Activated T-cell treated with anti-CD3 and anti-CD28 coated beads, Interleukin-2, amount 50 U/mL, for 48 hours (primary cell): ENCODE measurements at regions not wholly inside any gene's neighbourhood (a gene's known extent, or its start where the extent isn't known, plus 50 kb on each side); places are given as distances from the start of the nearest gene placed in this dataset.

Source experiments
- DNase-seq, 2 experiments: peaks; one replicate each; pipeline ENCODE4 v3.0.0-alpha.2; 2020

DNA sequence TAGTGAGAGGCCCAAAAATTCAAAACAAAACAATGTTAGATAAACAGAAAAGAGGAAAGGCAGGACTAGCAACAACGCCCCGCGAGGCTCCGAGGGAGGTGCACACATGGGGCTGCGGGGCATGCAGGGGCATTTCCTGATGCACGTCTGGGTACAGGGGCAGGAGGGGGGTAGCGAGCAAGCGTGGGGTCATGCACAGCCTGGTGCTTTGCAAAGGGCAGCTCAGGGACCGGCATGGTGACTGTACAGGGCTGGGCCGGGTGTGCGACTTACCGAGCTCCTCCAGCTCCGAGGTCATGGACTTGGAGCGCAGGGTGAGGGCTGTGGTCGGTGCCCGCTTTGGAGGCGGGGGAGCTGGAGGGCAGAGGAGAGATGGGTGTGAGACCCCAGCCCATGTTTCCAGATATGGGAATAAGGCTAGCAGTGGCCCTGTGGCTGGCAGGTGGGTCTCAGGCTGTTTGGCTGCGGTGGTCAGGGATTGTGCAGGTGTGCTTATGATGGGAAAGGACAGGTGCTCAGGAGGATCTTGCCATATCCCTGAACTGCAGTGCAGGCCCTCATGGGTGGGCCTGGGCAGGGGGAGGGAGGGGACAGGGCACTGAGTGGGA lies 103.7 kb downstream of the CTTN start:
- no peak for DNase-seq

DNA sequence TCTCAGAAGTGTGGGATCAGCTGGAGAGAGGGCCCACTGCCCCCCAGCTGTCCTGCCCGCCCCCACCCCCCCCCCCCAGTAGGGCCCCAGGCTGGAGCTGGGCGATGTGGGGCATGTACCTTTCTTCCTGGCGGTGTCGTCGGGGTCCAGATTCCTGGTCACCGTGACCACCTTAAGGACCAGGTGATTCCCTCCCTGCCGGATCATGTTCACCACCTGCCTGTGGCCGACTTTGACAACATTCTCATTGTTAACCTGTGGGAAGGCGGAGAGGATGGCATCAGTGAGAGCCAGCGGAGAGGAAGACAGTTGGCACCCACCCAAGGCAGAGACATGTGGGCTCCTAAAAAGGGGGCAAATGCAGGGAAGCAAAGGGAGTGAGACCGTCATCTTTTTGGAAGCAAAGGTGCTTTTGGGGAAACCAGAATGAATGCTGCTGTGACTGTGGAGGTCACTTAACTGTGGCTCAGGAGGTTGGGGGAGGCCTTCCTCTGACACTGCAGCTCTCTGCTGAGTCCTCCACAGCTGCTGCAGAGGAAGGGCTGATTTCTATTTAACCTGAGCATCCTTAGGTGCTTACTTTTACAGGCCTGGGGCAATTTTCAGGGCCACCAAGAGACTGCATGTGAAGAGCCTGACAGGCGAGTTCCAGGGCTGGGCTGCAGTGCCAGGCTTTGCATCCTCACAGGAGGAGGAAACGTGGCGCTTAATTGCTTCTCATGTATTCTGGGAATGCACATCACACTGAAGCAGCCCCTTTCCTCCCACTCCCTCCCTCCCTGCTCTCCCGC lies 104.5 kb downstream of the CTTN start:
- DNase-seq, result no peak

- DNase-seq, result no peak
Observed at GRCh38 chr11:70503468-70504221, 105.3 kb downstream of the CTTN start.

DNA sequence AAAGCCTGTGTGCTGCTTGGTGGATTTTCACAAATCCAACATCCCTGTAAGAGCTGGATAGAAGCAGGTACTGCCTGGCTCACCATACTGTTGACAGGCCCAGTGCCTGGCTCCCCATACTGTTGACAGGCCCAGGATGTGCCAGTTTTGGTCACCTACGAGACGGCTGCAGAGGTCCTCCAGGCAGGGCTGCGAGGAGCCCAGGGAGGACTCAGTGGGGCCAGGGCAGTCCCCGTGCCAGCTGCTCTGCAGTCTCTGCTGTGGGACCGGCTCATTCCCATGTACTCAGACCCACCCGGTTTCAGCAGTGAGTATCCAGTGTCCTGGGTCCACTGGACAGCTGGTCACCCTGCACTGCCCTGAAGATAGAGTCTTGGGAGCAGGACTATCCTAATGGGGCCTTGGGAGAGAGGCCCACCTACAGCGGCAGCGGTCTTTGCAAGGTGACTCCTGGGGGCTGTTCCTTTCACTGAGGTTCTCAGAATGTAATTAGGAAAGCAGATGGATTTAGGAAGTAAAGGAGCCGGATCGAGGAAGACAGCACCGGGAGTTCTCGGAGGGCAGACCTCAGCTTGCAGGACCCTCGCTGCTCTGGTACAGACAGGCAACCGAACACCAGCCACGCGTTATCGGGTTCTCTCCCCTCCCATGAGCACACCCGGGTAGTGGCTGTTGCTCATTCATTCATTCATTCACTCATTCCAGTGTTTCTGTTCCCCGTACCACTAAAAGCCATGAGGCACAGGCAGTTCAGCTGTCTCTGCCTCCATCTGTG lies 106.1 kb downstream of the CTTN start:
- DNase-seq, result no peak

DNA sequence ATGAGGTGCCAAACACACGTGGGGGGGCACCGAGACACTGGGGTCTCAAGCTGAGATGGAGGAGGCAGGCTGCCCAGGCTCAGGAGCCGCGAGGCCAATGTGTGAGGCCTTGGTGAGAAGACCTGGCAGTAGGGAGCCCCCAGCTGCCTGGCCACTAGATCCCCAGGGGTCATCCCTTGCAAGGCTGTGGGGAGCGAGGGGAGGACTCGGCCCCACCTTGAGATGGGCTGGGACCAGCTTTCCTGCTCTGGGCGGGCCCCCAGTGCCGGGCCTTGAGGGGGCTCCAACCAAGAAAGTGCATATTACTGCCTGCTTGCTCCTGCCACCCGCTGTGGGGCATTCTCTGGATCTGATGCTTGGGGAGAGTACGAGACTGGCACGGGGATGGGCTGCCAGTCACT lies 107.0 kb downstream of the CTTN start:
- no peak for DNase-seq

DNA sequence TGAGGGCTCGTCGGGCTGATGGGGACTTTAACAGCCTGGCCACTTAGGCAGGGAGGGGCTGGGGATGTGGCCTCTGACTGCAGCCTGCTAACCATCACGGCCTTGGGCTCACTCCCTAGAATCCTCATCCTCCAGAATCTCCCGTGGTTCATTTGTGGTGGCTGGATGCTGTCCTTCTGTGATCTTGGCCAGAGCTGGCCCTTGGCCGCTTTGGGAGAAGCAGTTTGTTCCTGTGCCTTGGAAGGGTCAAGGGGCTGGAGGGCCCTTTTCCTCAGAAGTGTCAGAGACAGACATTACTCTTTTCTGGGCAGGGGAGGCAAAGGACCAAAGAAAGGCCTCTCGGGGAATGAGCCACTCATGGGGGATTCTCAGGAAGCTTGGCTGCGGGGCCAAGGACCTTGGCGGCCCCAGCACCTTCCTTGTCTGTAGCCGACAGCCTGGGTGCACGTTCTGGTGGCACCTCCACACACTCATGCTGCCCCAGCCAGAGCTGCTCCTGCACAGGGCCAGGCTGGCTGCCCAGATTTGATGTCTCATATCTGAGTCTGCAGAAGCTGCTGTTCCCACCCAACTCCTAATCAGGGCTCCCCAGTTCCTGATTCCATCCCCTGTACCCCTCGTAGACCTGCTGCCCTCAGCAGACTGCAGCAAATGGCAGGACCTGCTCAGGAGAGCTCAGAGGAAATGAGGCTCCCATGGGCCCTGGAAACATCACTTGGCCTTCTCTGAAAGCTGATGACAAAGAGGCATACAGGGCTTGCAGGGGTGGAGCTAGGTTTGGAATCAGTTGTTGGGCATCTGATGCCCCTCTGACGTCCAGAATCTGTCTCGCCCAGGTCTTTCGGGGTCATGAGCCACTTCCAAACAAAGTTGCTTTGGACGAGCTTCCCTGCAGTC lies 107.7 kb downstream of the CTTN start:
- DNase-seq, result no peak

DNA sequence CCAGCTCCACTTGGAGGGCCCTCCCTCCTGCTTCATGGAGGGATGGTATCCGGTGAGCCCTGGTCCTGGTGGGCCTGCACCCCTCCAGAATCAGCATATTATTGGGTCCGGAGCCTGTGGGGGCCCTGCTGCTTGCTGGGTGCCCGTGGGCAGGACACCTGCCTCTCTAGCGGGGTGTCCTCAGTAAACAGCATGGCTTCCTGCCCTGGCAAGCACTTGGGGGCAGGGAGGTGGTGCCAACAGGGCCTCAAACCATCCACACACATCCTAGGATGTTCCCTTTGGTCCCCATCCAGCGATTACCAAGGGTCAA lies 108.3 kb downstream of the CTTN start:
- no peak for DNase-seq

- DNase-seq, result no peak
Observed at GRCh38 chr11:70506986-70507385, 108.7 kb downstream of the CTTN start.

- no peak for DNase-seq
Observed at GRCh38 chr11:70507466-70508230, 109.3 kb downstream of the CTTN start.

DNA sequence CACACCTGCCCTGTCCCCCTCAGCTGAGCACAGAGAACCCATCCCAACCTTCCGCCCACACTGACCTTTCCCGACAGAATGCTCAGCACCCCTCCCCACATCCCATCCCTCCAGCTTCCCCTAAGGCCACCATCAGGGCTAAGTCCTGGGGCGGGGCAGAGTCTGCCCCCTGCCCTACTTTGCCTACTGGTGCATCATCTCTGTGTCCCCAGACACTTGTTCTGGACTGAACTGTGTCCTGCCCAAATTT lies 109.8 kb downstream of the CTTN start:
- DNase-seq, result no peak

DNA sequence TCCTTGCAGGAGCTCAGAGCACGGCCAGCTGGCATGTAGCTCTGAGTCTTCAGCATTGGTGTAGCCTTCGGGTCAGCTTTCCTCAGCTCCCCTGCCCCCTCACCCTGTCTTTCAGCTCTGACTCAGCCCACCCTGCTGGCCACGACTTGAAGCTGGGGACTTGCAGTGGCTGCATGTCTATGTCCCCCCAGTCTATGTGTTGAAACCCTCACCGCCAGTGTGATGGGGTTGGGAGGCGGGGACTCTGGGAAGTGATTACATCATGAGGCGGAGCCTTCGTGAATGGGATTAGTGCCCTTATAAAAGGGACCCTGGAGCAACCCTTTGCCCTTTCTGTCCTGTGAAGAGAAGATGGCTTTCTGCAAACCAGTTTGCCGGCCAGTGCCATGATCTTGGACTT lies 111.1 kb downstream of the CTTN start:
- no peak for DNase-seq

DNA sequence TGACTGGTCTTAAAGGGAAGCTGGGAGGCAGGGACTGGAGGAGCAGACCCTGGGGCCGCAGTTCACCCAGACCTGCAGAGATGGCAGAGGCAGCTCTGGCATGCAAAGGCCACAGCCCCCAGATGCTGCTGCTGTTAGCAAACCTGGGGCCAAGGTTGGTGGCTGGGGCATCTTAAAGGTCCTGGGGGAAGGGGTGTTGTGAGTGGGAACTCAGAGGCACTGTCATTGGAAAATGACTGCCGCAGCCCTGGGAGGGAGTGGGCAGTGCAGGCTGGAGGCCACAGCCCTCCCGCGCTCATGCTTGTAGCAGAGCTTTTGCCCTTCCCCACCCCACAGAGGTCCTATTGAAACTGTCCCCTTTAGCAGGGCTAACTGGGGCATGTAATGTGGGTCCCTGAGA lies 111.8 kb downstream of the CTTN start:
- DNase-seq, result no peak

- DNase-seq, result no peak
Observed at GRCh38 chr11:70510571-70510970, 112.2 kb downstream of the CTTN start.

- DNase-seq, result no peak
Observed at GRCh38 chr11:70511345-70511744, 113.0 kb downstream of the CTTN start.

DNA sequence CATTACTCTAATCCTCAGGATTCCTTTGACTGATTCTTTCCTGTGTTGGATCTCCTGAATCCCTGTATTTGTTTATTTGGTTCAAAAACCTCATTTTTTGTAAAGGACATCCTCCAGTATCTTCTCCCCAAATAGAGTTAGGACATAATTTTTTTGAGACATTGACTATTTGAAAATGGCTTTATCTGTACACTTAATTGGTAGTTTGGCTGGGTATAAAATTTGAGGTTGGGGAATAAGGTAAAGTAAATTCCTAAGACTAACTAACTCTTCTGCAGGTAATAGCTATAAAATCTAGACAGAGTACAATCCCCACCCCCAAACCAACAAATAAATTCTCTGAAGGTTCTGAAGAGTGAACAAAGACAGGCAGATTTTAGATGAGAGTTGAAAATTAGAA lies 114.4 kb downstream of the CTTN start:
- no peak for DNase-seq

- DNase-seq, result no peak
Observed at GRCh38 chr11:70517203-70517602, 118.9 kb downstream of the CTTN start.

DNA sequence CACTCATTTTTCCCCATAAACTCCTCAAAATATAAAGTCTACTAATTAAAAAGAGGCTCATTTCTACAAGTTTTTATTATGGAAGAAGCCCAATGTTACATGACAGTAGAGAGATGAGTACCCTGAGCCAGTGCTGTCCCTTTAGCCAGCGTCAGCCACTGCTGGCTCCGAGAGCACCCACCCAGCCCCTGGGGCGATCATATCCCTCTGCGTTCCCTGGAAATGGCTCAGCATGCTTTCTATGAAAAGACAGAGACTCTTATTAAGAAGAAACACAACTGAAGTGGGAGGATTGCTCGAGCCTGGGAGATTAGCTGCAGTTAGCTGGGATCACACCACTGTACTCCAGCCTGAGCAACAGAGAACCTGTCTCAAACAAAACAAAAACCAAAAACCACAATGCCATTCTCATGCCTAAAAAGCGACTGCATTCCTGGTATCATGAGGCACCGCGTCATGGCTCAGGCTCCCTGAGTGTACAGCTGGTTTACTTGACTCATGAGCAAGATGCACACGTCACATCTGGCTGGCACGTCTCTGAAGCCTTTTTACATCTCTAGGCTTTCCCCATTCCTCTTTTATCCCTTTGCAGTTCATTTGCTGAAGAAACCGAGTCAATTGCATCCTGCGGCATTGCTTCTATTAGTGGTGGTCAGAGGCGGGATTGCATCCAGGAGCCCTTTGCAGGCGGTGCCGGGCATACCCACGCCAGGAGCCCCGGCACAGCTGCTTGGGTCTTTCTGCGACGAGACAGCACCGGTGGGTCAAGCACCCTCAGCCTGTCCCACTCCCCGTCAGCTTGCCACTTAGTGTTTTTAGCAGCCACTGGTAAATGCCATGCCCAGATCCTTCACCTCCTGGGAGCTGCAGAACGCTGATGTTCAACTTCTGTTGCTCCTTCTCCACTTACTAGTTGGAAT lies 119.9 kb downstream of the CTTN start:
- DNase-seq, result no peak

DNA sequence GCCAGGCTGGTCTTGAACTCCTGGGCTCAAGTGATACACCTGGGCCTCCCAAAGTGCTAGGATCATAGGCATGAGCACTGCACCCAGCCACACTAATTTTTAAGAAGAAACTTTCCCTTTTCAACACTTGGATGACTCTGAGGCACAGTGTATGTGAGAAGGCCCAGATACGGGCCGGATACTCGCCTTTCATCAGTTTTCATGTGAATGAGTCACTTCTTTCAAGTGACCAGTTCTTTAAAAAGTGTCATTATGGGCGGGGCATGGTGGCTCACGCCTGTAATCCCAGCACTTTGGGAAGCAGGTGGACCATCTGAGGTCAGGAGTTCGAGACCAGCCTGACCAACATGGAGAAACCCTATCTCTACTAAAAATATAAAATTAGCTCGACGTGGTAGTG lies 120.8 kb downstream of the CTTN start:
- no peak for DNase-seq

DNA sequence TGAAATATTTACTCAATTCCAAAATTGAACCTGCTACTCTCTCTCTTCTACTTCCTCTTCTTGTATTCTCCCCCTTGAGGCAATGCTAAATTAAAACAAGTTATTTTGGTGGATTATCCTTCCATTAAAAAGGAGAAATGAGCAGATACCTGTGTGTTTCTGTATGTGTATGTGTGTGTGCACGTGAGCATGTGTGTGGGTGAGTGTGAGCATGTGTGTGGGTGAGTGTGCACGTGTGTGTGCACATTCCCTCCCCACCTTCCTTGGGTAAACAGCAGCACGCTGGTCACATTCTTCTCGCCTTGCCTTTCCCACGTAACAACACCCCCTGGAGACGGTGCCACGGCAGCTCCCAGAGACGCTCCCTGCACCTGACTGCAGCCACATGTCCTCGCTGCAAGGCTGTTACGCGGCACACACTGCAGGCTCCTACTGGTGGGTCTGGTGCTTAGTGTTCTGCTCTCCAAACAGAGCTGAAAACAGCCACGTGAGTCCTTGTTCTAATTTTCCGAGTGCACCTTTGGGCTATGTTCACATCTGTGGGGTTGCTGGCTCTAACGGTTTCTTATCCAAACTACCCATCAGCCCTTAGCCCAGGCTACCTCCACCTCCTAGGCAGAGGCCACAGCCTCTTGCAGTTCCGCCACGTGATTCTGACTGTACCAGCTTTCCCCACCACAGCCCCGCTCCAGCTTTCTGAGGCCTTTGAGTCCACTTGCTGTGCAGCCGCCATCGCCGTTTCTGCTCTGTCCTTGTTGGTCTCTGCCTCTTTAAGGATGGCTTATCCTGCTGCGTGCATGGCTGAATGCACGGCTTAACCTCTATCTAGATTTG lies 123.4 kb downstream of the CTTN start:
- no peak for DNase-seq

- no peak for DNase-seq
Observed at GRCh38 chr11:70522309-70522592, 123.9 kb downstream of the CTTN start.
